ENCODE measurements at regions not wholly inside any gene's neighbourhood (a gene's known extent, or its start where the extent isn't known, plus 50 kb on each side); places are given as distances from the start of the nearest gene placed in this dataset.
"Not testable (repeated sequence)": the region's sequence is repeated elsewhere in the genome, so short reads cannot be mapped to it uniquely, and the experiment has no call there.

GRCh38 chr16:29127806-29128420, 143.1 kb downstream of the LAT start:
- TF ChIP-seq POLR2A, CTCF (IDR thresholded peaks at IDR 0.05): not testable (repeated sequence)

Data from esophagus squamous epithelium (tissue), 4 donors.